HG02885 (cell line): ENCODE measurements at regions not wholly inside any gene's neighbourhood (a gene's known extent, or its start where the extent isn't known, plus 50 kb on each side); places are given as distances from the start of the nearest gene placed in this dataset.
A peak's percentile ranks its signal among the peaks of the same experiment; 100 is the strongest.
"Not testable (repeated sequence)": the region's sequence is repeated elsewhere in the genome, so short reads cannot be mapped to it uniquely, and the experiment has no call there.

Source experiments
- ATAC-seq: cut with Tn5 transposase; IDR thresholded peaks from one replicate; pipeline ENCODE4 v1.9.1; 2021; ENCODE audit warnings: mild to moderate bottlenecking; ENCODE audit not compliant: unreplicated experiment, poor library complexity

- ATAC-seq: no peak
These were observed 859.1 kb downstream of the DIAPH3 start for GRCh38 chr13:59304596-59304995.

- ATAC-seq: no peak
These were observed 857.8 kb downstream of the DIAPH3 start for GRCh38 chr13:59305896-59306295.

- no peak for ATAC-seq
These were observed 851.0 kb downstream of the DIAPH3 start for GRCh38 chr13:59312776-59313175.

- peak; percentile 92 for ATAC-seq
These were observed 845.3 kb downstream of the DIAPH3 start for GRCh38 chr13:59318320-59318930.

GRCh38 chr13:59319276-59319675 is 844.5 kb downstream of the DIAPH3 start:
- no peak for ATAC-seq

- ATAC-seq: no peak
These were observed 843.7 kb downstream of the DIAPH3 start for GRCh38 chr13:59320021-59320420.

DNA sequence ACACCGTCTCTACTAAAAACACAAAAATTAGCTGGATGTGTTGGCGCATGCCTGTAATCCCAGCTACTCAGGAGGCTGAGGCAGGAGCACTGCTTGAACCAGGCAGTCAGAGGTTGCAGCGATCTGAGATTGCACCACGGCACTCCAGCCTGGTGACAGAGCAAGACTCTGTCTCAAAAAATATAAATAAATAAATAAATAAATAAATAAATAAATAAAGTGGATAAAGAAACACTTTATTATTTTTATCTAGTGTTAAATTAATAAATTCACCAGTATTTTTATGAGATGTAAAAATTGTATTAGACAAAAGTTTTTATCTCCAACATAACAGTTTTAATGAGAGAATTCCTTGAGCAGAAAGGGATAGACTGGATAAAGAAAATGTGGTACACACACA is 839.3 kb downstream of the DIAPH3 start:
- not testable (repeated sequence) for ATAC-seq

GRCh38 chr13:59326717-59327116 is 837.0 kb downstream of the DIAPH3 start:
- ATAC-seq: no peak

DNA sequence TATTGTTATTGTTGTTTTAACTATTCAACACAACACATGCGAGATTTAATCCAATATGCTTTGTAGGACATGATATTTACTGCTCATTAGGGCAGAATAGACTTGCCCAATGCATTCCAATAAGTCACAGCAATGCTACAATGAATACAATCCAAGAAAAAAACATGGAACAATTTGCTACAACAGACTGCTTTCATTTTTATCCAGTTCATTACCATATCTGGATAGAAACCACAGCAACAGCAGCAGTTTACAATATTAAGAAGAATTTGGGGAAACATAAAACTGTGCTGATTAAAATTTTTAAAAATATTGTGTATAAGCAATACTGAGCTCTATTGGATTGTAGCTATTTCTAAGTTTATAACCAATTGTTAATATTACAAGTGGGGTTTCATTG is 833.0 kb downstream of the DIAPH3 start:
- ATAC-seq: no peak

- no peak for ATAC-seq
These were observed 830.8 kb downstream of the DIAPH3 start for GRCh38 chr13:59332966-59333365.

DNA sequence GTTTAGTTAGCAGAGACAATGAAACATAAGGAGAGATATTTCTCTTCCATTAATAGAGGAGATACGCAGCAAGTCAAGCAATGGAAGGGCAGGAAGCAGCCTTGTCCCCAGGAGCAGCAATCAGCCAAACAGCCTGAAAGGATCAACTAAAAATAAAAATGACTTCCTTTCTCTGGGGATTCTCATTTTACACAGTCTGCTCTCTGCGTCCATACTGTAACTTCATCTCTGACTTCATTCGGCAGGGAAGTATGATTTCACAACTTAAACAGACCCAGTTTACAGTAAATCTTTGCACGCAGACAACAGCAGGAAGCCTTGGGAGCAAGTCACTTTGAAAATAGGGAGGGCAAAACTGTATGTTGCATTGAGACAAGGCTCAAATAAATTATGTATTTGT is 826.7 kb downstream of the DIAPH3 start:
- no peak for ATAC-seq

DNA sequence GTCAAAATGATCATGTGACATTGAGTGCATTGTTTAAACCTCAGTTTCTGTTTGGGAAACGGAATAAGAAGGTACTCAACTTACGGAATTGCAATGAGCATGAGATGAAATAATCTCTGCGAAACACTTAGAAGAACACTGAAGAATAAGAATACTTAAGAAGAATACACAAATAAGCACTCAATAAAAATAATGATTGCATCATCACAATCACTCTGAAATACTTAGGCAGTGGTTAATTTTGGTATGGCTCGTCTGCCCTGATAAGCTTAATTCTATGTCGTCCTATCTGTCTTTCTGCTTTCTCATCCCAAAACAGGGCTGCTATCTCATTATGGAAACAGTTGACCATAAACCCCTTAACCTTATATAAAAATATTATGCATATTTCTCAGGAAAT is 823.6 kb downstream of the DIAPH3 start:
- ATAC-seq: no peak

- no peak for ATAC-seq
These were observed 823.1 kb downstream of the DIAPH3 start for GRCh38 chr13:59340581-59340980.

DNA sequence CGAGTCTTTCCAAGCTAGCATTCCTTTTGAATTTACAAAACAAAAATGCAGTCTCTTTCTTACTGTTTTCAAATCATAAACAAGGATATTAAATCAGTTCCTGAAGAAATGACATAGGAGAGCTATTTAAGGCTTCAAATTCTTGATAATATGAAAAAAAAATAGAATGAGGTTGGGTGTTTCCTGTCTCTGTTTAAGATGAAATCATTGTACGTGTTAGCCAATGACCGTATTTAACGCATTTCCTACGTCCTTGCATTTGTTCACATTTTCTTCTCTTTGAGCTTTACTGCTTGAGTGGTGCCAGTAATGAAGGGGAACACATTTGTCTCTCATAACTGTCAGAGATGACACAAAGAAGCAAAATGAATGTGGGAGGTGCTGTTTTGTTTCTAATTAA is 821.3 kb downstream of the DIAPH3 start:
- ATAC-seq: no peak

DNA sequence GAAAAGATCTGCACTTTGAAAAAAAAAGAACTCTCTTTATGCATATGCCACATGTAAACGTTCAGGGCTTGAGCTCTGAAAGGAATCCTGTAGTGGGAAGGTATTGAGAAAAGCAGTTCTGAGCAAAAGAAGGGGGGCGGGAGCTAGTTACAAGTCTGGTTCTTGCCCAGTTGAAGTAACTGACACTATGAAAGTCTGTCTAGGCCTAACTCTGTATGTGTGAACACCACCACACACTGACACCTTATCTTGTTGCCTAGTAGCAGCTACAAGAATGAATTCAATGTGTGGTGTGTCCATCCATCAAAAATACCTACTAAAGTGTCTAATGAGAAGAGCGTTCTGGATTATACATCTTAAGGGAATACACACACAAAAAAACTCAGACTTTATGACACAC is 820.6 kb downstream of the DIAPH3 start:
- ATAC-seq: no peak

DNA sequence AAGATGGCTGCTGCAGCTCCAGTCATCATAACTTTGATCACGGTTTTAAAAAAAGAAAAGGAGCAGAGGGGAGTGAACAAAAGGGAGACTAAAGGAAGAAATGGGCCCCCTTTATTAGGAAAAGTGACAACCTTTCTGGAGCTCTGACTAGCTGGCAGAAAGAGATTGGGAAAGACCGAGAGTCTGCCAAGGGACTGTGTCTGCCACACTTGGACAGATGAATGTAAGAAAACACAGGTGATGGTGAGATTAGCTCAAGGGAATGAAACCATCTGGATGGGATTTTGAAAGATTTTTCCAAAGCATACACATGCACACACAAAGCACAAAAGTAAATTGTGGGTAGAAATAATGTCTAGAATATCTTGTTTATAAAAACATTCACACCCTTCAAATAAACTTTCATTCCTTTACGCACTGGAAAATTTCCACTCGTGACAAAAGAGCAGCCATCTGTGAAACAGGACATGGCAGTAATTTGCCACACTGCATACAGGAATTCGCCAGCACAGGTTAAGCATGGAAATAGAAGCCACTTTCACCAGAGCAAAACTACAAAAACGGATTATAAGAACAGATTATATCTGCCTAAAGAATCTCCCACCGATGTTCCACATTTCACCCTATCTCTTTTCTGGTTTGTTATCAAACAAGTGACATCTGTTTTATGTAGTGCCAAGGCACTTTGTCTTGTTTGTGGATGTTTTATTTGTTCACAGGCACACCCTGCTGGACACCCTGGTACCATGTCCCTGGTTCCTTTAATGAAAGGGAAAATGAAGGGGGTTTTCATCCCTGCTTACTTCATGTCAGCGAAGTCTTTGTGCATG is 819.5 kb downstream of the DIAPH3 start:
- ATAC-seq: no peak

DNA sequence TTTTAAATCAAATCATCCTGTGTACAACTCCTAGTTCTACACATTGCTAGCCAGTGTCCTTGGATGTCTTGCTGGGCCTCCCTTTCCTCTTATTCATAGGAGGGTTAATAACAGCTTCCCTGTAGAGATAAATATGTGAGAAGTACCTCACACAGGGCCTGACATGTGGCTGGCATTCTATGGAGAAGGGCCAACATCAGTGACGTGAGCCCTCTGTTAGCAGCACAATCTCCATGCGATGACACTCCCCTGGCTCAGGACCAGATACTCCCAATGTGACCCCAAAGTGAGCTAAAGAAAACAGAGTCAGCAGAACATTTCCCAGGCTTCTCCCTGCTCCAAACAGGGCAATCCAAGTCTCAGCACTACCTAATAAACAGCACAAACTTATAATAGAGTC is 818.4 kb downstream of the DIAPH3 start:
- ATAC-seq: no peak

DNA sequence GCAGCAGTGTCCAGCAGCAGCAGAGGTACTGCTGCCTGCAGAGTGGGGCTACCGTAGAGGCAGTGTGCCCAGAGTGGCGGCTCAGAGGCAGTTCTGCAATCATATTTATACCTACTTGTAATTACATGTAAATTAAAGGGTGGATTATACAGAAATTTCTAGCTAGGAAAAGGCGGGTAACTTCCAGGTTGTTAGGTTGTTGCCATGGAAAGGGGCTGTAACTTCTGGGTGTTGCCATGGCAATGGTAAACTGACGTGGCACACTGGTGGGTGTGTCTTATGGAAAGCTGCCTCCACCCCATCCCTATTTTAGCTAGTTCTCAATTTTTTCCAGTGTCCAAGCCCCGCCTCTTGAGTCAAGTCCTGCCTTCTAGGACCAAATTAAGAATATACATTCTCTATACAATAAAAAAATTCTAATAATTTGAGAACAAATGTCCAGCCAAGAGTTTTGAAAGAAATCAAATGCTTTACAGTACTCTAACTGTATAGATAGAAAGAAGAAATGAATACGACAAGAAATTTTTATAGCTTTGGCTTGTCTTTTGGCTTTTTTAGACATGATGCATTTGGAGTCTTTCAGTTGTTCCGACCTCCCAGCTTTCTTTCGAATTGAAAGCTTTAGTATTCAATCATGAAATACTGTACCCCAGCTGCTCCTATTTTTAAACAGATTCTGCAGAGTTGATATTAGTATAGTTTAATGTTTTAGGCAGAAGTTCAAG is 816.6 kb downstream of the DIAPH3 start:
- ATAC-seq: no peak

- no peak for ATAC-seq
These were observed 815.1 kb downstream of the DIAPH3 start for GRCh38 chr13:59348617-59349016.

- ATAC-seq: no peak
These were observed 811.1 kb downstream of the DIAPH3 start for GRCh38 chr13:59352600-59352999.

DNA sequence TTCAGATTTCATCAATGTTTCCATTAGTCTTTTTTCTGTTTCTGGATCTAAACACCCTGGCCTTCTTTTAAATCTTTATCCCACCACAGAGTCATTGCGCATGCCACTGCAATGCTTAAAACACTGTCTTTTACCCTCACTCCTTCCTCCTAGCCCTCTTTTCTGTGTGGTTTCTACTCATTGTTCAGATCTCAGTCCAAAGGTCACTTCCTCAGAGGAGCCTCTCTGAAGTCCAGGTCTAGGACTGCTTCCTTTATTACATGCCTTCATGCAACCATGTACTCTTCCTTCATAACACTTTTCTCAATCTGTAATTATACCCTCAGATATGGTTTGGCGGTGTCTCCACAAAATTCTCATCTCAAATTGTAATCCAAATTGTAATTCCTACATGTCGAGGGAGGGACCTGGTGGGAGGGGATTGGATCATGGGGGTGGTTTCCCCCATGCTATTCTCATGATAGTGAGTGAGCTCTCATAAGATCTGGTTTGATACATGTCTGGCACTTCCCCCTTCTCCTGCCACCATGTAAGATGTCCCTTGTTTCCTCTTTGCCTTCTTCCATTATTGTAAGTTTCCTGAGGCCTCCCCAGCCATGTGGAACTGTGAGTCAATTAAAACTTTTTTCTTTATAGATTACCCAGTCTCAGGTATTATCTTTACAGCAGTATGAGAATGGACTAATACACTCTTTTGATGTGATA is 808.9 kb downstream of the DIAPH3 start:
- no peak for ATAC-seq
